H1 (cell line): ENCODE measurements at regions not wholly inside any gene's neighbourhood (a gene's known extent, or its start where the extent isn't known, plus 50 kb on each side); places are given as distances from the start of the nearest gene placed in this dataset.

ENCODE experiments used
- CTCF ChIA-PET: fragments of 300-600 bp; sonication (Branson Sonifier 250); formaldehyde crosslinking; loops from one replicate; lab custom pipeline; 2021; ENCODE audit not compliant: partially characterized antibody; lab: Charles Lee
- POLR2A ChIA-PET: fragments of 300-600 bp; sonication (Branson Sonifier 250); formaldehyde crosslinking; loops from one replicate; lab custom pipeline; 2021; ENCODE audit warnings: inconsistent platforms; ENCODE audit not compliant: partially characterized antibody; lab: Charles Lee
- DNase-seq, 2 experiments: peaks; one replicate each; pipeline versions ENCODE4 v3.0.0 to v3.0.0-alpha.2; 2010 to 2022; ENCODE audit warnings: low spot score in 2 of 2, low read depth in 1 of 2, mixed read lengths in 1 of 2
- FAIRE-seq: peaks from 2 replicates; lab custom pipeline; 2011; peaks lifted over from hg19 to GRCh38; lab: Jason Lieb, UNC
- H2AFZ ChIP-seq: 2 replicates; pipeline ENCODE4 v1.8.1; 2012; ENCODE audit warnings: low read length, inconsistent platforms
- H2AK5ac ChIP-seq: 2 replicates; pipeline ENCODE4 v1.6.1; 2013; ENCODE audit warnings: low read depth, low read length
- H2BK120ac ChIP-seq: replicated peaks from 2 replicates; pipeline ENCODE3; 2013; ENCODE audit warnings: low read depth, low read length, inconsistent platforms
- H2BK12ac ChIP-seq: 2 replicates; pipeline ENCODE4 v1.6.1; 2013; ENCODE audit warnings: low read depth, low read length
- H2BK15ac ChIP-seq: 2 replicates; pipeline ENCODE4 v1.6.1; 2013; ENCODE audit warnings: low read length
- H2BK20ac ChIP-seq: 2 replicates; pipeline ENCODE4 v1.6.1; 2013; ENCODE audit warnings: low read length
- H2BK5ac ChIP-seq: 2 replicates; pipeline ENCODE4 v1.6.1; 2013; ENCODE audit warnings: low read depth, low read length
- H3K14ac ChIP-seq: 2 replicates; pipeline ENCODE4 v1.6.1; 2013; ENCODE audit warnings: inconsistent platforms; ENCODE audit not compliant: insufficient read length
- H3K18ac ChIP-seq: 2 replicates; pipeline ENCODE4 v1.6.1; 2013; ENCODE audit warnings: low read length; ENCODE audit errors: extremely low read depth
- H3K23ac ChIP-seq: 2 replicates; pipeline ENCODE4 v1.6.1; 2013; ENCODE audit warnings: inconsistent platforms; ENCODE audit not compliant: insufficient read length
- H3K23me2 ChIP-seq: 2 replicates; pipeline ENCODE4 v1.6.1; 2013; ENCODE audit warnings: low read depth, low read length
- H3K27ac ChIP-seq: 2 replicates; pipeline ENCODE4 v1.6.1; 2011; ENCODE audit warnings: low read depth, low read length, inconsistent platforms
- H3K27me3 ChIP-seq, 4 experiments: replicated peaks in 1 of 4; 1 replicate in 1 of 4; 2 replicates in 3 of 4; pipeline versions ENCODE4 v1.6.1 to v1.8.1; 2011 to 2013; ENCODE audit warnings: low read length in 3 of 4, mild to moderate bottlenecking in 3 of 4, inconsistent platforms in 2 of 4, mixed read lengths in 2 of 4, moderate library complexity in 1 of 4; ENCODE audit not compliant: control insufficient read depth in 3 of 4, insufficient read depth in 3 of 4; ENCODE audit errors: extremely low read depth in 1 of 4
- H3K36me3 ChIP-seq, 4 experiments: 2 replicates each; pipeline versions ENCODE4 v1.6.1 to v1.8.1; 2011 to 2013; ENCODE audit warnings: mild to moderate bottlenecking in 4 of 4, low read length in 3 of 4, moderate library complexity in 2 of 4, control low read depth in 1 of 4, inconsistent platforms in 1 of 4; ENCODE audit not compliant: insufficient read depth in 4 of 4, control insufficient read depth in 2 of 4
- H3K4ac ChIP-seq: replicated peaks from 2 replicates; pipeline ENCODE3; 2013; ENCODE audit warnings: low read length, low read depth, mixed read lengths, inconsistent platforms; ENCODE audit not compliant: insufficient read length
- H3K4me1 ChIP-seq, 4 experiments: replicated peaks in 1 of 4; 1 replicate in 1 of 4; 2 replicates in 3 of 4; pipeline versions ENCODE4 v1.6.1 to v1.8.1; 2011 to 2013; ENCODE audit warnings: low read length in 3 of 4, inconsistent platforms in 2 of 4, mixed read lengths in 1 of 4; ENCODE audit not compliant: insufficient read depth in 4 of 4, control insufficient read depth in 3 of 4
- H3K4me2 ChIP-seq, 2 experiments: 2 replicates each; pipeline versions ENCODE4 v1.6.1 to v1.8.1; 2011 to 2013; ENCODE audit warnings: low read depth in 2 of 2, low read length in 2 of 2, control low read depth in 1 of 2, inconsistent platforms in 1 of 2, mild to moderate bottlenecking in 1 of 2; ENCODE audit not compliant: insufficient read depth in 1 of 2
- H3K4me3 ChIP-seq, 4 experiments: fragments of 200-600, 300-600 bp in 1 of 4; sonication (generic), shearing (Covaris generic), sonication (Bioruptor Twin) in 1 of 4; 2 replicates each; pipeline versions ENCODE4 v1.5.1 to v1.8.1; 2011 to 2016; ENCODE audit warnings: low read length in 4 of 4, low read depth in 3 of 4, control low read depth in 2 of 4, inconsistent platforms in 2 of 4, mild to moderate bottlenecking in 2 of 4, mixed read lengths in 1 of 4, moderate library complexity in 1 of 4; ENCODE audit not compliant: insufficient read depth in 2 of 4; ENCODE audit errors: extremely low read depth in 1 of 4
- H3K56ac ChIP-seq: replicated peaks from 2 replicates; pipeline ENCODE3; 2013; ENCODE audit warnings: low read depth, mild to moderate bottlenecking, mixed read lengths, low read length, inconsistent platforms; ENCODE audit not compliant: insufficient read length
- H3K79me1 ChIP-seq: 2 replicates; pipeline ENCODE4 v1.6.1; 2013; ENCODE audit warnings: low read depth, low read length, control low read depth
- H3K79me2 ChIP-seq, 2 experiments: 2 replicates each; pipeline versions ENCODE4 v1.6.1 to v1.8.1; 2012 to 2013; ENCODE audit warnings: low read length in 2 of 2, mild to moderate bottlenecking in 2 of 2, inconsistent platforms in 1 of 2; ENCODE audit not compliant: insufficient read depth in 2 of 2, control insufficient read depth in 1 of 2
- H3K9ac ChIP-seq, 4 experiments: replicated peaks in 1 of 4; 1 replicate in 1 of 4; 2 replicates in 3 of 4; pipeline versions ENCODE4 v1.6.1 to v1.8.1; 2011 to 2013; ENCODE audit warnings: low read depth in 3 of 4, low read length in 3 of 4, control low read depth in 2 of 4, mild to moderate bottlenecking in 2 of 4, moderate library complexity in 2 of 4, inconsistent platforms in 1 of 4; ENCODE audit errors: extremely low read depth in 1 of 4
- H3K9me3 ChIP-seq, 2 experiments: 2 replicates each; pipeline versions ENCODE4 v1.6.1 to v1.8.1; 2012 to 2013; ENCODE audit warnings: mild to moderate bottlenecking in 2 of 2, moderate library complexity in 2 of 2, control low read depth in 1 of 2, inconsistent platforms in 1 of 2, low read depth in 1 of 2, low read length in 1 of 2, mixed read lengths in 1 of 2; ENCODE audit not compliant: insufficient read depth in 2 of 2
- H4K20me1 ChIP-seq, 2 experiments: replicated peaks in 1 of 2; 2 replicates each; pipeline versions ENCODE3 to v1.8.1; 2011 to 2013; ENCODE audit warnings: inconsistent platforms in 2 of 2, low read length in 2 of 2, mild to moderate bottlenecking in 1 of 2; ENCODE audit not compliant: insufficient read depth in 2 of 2, control insufficient read depth in 1 of 2
- H4K5ac ChIP-seq: 2 replicates; pipeline ENCODE4 v1.6.1; 2013; ENCODE audit warnings: low read length, low read depth, mixed read lengths, inconsistent platforms; ENCODE audit not compliant: insufficient read length
- H4K8ac ChIP-seq: 2 replicates; pipeline ENCODE4 v1.8.0; 2013; ENCODE audit warnings: mild to moderate bottlenecking, moderate library complexity, low read length, inconsistent platforms; ENCODE audit not compliant: insufficient read depth; ENCODE audit errors: extremely low read depth
- H4K91ac ChIP-seq: replicated peaks from 2 replicates; pipeline ENCODE3; 2013; ENCODE audit warnings: low read length, mixed read lengths, inconsistent platforms; ENCODE audit not compliant: insufficient read length
- EP300 ChIP-seq, 2 experiments: IDR thresholded peaks; 1 replicate in 1 of 2; 2 replicates in 1 of 2; pipeline ENCODE4 v1.6.1; 2011 to 2012; ENCODE audit warnings: low read depth in 2 of 2, low read length in 2 of 2, mild to moderate bottlenecking in 2 of 2, borderline replicate concordance in 1 of 2, inconsistent platforms in 1 of 2, moderate library complexity in 1 of 2
- TEAD4 ChIP-seq: IDR thresholded peaks from 2 replicates; pipeline ENCODE4 v1.6.1; 2012; ENCODE audit warnings: low read depth, low read length, inconsistent platforms, mixed read lengths
- WGBS, 2 experiments: shearing (Covaris generic) in 1 of 2; methylation state at CpG; one replicate each; pipeline versions ENCODE4 v1.1.6 to v1.1.7; 2013 to 2015; ENCODE audit warnings: low lambda C conversion rate in 2 of 2, mixed read lengths in 2 of 2, inconsistent platforms in 1 of 2, low coverage in 1 of 2, missing lambda C conversion rate in 1 of 2; ENCODE audit not compliant: insufficient replicate concordance in 2 of 2, insufficient coverage in 1 of 2, insufficient read length in 1 of 2; ENCODE audit errors: extremely low coverage in 1 of 2, missing lambda C conversion rate in 1 of 2; 5-methylcytosine and 5-hydroxymethylcytosine counted together

DNA sequence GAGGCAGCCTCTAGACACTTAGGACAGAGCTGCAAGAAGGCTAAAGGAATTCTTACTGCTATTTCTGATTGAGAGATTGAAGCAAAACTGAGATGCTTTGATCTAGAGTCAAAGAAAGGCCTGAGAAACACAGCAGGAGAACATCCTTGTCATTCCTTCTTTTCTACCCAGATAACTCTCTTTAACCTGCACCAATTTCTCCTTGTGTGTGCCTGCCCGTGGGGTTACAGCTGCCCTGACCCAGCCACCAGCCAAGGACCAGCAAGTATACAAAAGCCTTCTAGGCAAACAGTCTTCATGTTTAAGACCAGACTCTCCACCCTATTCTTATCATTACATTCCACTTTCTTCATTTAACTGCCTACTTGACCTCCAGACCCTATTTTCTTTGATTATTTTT lies 81.7 kb upstream of the PRB2 start:
- Histone ChIP-seq H3K36me3 (no peaks in the 10 kb centered on the region), H3K4me2 (no peak overlapping the region), H3K4me1 (no peaks in the 10 kb centered on the region), H2BK15ac (no peak overlapping the region), H2BK5ac (no peak overlapping the region), H3K9me3 (0 out of 4 replicates have a peak, but pooled peaks cover 0 to 3% of the 10 kb centered on the region in 2 experiments), H2BK12ac (no peak overlapping the region), H3K4ac (no peak overlapping the region), H3K14ac (no peak overlapping the region), H4K5ac (no peak overlapping the region), H3K79me1 (no peaks in the 10 kb centered on the region), H3K4me3 (no peak overlapping the region), H3K27me3 (no peaks in the 10 kb centered on the region), H2AK5ac (no peak overlapping the region), H4K8ac (no peak overlapping the region), H3K18ac (no peak overlapping the region), H3K56ac (no peak overlapping the region), H4K20me1 (no peaks in the 10 kb centered on the region), H2AFZ (no peak overlapping the region), H2BK20ac (no peak overlapping the region), H3K27ac (no peak overlapping the region), H3K9ac (no peak overlapping the region), H4K91ac (no peak overlapping the region), H2BK120ac (no peak overlapping the region), H3K23me2 (no peaks in the 10 kb centered on the region), H3K79me2 (no peaks in the 10 kb centered on the region), H3K23ac (no peak overlapping the region)
- CTCF ChIA-PET = interaction anchor here (1.3 kb wide), 2 partner anchors 9 to 22 kb away, joined by 3 to 4 read pairs; no protein-coding TSS in a partner anchor
- POLR2A ChIA-PET = interaction anchor here (1.2 kb wide), 1 partner anchor 248 kb away, joined by 3 read pairs; no protein-coding TSS in a partner anchor
- TF ChIP-seq EP300 (IDR thresholded peaks at IDR 0.05; ENCODE audit: borderline replicate concordance in 1 of 2, low read depth in 2 of 2, low read length in 2 of 2) = no peak
- peak; percentile 23; the same call in 1 of the 2 replicates for TF ChIP-seq TEAD4
- DNase-seq = no peak
- no peak for FAIRE-seq
- 50% methylated on average over 1 of the region's 1 CpG; no CpG with 5 or more reads in 1 of the 2 experiments for WGBS, 2 experiments
